ENCODE measurements at regions not wholly inside any gene's neighbourhood (a gene's known extent, or its start where the extent isn't known, plus 50 kb on each side); places are given as distances from the start of the nearest gene placed in this dataset.
A peak's percentile ranks its signal among the peaks of the same experiment; 100 is the strongest.
"Not testable (repeated sequence)": the region's sequence is repeated elsewhere in the genome, so short reads cannot be mapped to it uniquely, and the experiment has no call there.

DNA sequence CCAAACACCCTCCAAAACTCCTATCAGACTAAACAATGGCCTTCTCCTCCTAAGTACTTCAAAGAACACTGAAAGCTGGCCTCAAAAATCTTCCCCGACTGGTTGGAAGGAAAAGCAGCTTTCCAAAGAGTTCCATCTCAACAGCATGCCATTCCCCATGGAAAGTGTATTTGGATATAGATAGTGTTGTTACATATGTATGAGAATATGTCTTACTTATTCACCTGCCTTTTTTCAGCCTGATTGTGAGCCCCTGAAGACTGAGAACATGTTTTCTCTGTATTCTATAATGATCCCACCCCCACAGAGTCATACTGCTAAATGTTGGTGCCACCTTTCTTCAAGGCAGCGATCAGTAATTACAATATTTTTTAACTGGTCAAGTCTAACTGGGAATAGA, 185.4 kb upstream of the G2E3 start:
- no peak for DNase-seq (ENCODE audit: low read depth)

DNA sequence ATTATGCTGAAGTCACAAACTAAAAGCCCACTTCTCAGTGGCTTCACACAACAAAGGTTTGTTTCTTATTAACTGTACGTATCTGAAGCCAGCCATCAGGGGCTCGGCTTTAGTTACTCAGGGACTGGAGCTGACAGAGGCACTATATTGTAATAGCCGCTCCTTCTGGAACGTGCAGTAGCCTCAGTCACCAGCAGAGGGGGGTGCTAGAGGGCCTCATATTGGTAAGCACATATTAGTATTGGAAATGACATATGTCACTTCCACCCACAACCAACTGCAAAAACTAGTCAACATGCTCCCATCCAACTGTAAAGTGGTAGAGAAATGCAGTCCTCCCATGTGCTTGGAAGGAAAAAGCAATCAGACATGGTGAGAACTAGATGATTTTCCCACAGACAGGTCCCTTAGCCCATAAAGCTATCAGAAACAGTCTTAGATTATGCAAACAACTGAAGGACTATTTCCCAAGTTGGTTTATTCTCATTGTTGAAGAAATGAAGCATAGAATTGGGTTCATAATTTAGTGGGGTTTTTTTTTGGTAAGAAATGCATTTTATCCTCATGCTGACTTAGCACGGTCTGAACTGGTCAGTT, 183.6 kb upstream of the G2E3 start:
- peak; percentile 15 for DNase-seq (ENCODE audit: low read depth)

DNA sequence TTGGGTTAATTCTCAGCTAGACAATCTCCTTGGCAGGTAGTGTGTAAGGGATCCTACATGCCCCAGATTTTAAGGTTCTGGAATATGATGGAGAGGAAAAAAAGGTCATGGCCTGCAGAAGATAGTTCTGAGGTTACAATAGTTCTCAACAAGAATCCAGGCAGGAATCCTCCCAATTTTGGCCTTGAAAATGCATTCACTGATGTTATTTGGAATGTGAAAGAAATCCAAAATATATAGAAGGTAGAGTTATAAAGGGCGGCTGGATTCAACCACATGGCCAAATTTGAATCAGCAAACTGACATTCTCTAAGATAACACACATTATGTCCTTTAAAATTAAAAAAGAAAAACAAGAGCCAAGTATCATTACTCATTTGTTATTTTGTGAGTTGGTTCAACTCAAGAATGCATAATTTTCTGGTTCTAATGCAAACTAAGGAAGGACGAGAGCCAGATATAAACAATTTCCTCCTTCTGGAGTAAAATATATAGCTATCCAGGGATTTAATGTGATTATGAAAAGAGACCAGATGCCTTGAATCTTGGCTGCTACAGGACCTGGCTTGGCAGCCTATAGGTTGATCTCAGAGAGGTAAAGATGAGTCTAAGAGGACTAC, 177.0 kb upstream of the G2E3 start:
- DNase-seq (ENCODE audit: low read depth) = no peak

DNA sequence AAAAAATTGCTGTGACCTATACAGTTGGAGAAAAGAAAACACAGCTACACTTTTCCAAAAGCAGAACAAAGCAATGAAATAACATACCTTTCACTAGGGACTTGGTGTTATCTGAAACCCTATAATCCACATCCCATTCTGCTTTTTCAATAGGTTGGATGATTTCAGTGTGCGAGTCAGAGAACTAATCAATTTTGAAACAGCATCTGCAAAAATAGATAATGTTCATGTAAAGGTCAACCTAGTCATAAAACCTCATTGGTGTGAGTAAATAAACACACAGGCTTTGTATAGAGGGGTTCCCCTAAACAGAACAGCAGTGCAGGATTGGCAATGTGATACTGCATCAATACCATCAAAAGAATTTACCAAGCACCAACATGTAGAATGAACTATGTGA, 173.0 kb upstream of the G2E3 start:
- DNase-seq (ENCODE audit: low read depth) = no peak

DNA sequence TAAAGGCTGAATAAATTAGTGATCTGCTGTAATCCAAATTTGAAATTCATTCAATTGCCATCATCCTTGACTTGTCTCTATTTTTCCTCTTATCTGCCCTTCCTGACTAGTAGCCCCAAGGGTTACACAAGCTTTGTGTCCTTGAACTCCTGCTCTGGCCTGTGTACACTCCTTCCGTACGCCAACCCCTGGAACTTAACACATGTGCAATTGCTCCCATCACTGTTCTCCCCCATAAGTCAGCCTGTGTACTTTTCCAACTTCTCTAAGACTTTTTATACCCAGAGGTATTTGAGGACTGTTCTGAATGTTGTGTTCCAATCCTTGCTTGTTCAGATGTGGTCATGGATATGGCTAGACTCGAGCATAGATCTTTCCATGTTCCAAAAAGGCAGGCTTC, 171.1 kb upstream of the G2E3 start:
- no peak for DNase-seq (ENCODE audit: low read depth)

DNA sequence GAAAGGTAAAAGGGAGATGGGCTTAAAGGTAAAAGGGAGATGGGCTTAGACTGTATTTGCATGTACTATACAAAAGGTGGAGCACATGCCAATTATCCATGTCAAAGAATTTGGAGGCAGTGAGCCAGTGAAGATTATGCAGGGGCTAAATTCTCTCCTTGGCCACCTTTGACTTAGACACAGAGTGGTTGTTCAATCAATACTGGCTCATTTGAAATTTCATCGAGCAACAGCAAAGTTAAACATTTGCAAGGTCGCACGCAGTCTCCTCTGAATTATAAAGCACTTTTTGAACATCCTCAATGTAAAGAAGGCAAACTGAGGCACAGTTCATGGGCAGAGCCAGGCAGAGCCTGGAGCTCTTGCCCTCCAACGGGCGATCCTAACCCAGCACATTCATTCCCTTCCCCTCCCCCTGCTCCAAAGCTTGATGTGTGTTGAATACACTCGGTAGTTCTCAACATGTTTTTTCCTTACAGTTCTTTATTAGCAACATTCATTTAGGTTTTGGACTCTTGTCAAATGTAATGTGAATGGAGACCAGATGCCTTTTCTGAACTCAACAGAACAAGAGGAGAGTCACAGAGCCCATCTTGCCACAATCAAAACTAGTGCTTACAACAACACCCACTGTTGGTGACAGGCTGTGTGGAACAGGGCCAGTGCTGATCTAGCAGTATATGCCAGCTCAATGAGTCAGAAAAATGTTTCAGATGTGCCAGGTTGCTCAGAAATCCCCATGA, 169.7 kb upstream of the G2E3 start:
- no peak for DNase-seq (ENCODE audit: low read depth)

DNA sequence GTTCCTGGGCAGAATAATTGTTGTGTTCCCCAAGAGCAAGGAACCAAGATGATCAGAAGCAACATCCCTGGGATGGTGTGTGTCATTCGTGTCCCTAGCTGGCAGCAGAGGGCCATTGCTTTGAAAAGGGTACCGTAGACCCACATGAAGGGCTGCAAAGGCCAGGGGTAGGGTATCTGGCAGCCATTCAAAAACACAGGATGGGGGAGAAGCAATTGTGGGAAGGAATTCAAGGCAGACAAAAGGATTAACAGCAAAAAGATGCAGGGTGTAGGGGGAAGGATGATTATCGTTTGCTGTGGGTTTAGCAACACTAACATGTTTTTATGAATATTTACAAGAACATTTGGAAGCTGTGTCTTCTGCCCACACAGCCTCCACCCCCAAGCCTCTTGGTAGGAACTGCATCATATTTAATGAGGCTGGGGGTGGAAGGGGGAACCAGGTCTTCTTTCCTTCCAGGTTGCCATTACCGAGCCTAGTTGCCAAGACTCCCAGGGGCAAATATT, 169.0 kb upstream of the G2E3 start:
- no peak for DNase-seq (ENCODE audit: low read depth)

DNA sequence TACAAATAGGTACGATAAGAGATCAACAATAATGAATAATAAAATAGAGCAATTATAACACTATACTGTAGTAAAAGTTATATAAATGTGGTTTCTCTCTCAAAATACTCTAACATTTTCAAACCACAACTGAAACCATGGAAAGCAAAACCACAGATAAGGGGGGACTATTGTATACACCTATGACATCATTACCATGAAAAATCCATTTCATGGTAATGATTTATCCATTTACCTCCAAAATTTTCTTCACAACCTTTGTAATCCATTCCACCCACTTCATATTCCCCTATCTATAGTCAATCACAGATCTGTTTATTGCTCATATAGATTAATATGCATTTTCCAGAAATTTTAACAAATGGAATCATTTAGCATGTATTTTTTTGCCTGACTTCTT, 163.9 kb upstream of the G2E3 start:
- DNase-seq (ENCODE audit: low read depth) = no peak

DNA sequence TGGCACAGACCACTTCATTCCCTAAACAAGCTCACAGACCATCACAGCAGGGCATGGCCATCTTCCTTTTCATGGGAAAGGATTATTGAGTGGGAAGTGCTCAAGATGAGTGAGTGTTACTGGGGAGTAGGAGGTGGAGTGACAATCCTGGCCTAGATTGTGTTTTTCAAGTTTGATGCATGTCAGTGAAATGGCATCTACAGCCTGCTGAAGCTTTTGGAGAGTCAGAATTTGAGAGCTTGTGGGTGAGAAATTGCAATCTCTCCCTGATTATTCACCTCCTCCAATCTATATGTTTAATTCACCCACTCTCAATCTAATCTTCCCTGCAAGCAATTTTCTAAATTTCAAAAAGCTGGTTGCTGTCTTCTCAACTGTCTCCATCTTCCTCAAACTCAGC, 156.1 kb upstream of the G2E3 start:
- no peak for DNase-seq (ENCODE audit: low read depth)

DNA sequence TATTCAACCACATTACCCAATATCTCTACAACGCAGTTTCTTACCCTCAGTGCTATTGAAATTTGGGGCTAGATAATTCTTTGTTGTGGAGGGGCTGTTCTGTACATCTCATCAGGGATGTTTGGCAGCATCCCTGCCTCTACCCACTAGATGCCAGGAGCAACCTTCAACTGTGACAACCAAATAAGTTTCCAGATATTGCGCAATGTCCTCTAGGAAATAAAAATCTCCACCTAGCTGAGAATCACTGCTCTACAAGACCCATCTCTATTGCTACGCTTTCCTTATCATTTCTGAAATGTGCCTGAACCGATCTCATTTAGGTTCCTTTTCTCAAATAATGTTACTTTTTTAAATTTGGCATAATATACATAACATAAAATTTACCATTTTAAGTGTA, 155.2 kb upstream of the G2E3 start:
- DNase-seq (ENCODE audit: low read depth) = no peak

DNA sequence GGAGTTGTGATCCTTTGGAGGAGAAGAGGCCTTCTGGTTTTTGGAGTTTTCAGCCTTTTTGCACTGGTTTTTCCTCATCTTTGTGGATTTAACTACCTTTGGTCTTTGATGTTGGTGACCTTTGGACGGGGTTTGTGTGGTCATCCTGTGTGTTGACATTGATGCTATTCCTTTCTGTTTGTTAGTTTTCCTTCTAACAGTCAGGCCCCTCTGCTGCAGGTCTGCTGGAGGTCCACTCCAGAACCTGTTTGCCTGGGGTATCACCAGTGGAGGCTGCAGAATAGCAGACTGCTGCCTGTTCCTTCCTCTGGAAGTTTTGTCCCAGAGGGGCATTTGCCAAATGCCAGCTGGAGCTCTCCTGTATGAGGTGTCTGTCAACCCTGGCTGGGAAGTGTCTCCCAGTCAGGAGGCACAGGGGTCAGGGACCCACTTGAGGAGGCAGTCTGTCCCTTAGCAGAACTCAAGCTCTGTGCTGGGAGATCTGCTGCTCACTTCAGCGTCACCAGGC, 149.4 kb upstream of the G2E3 start:
- not testable (repeated sequence) for DNase-seq (ENCODE audit: low read depth)

DNA sequence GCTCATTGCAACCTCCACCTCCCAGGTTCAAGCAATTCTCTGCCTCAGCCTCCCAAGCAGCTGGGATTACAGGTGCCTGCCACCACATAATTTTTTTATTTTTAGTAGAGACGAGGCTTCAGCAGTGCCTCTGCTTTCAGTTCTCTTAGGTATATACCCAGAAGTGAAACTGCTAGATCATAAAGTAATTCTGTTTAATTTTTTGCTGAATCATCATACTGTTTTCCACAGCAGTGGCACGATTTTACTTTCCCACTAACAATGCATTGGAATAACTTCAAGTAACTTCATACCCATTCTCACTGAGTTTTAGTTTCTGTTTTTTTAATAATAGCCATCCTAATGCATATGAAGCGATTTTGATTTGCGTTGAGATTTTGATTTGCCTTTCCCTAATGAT, 148.0 kb upstream of the G2E3 start:
- DNase-seq (ENCODE audit: low read depth) = no peak

DNA sequence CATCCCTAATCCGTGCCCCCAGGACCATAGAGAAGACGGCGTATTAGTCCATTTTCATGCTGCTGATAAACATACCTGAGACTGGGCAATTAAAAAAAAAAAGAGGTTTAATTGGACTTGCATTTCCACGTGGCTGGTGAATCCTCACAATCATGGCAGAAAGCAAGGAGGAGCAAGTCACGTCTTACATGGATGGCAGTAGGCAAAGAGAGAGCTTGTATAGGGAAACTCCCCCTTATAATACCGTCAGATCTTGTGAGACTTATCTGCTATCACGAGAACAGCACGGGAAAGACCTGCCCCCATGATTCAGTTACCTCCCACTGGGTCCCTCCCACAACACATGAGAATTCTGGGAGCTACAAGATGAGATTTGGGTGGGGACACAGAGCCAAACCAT, 145.8 kb upstream of the G2E3 start:
- DNase-seq (ENCODE audit: low read depth) = not testable (repeated sequence)

DNA sequence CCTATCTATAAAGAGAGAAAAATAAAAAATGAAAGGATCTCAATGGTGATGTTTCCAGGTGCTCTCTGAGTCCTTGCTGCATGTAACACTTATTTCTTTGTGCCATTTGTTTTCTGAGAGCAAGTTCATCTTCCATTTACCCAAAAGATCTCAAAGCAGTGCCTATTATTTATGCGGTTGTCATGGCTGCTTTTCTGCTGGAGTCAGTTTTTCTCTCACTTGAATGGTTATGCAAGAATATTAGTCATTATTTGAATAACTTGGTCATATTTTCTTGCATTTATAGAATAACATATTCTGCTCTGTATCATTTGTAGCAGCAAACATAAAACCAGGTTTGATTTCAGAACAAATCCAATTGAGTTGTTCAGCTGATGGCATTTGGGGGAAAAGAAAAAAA, 141.8 kb upstream of the G2E3 start:
- no peak for DNase-seq (ENCODE audit: low read depth)

DNA sequence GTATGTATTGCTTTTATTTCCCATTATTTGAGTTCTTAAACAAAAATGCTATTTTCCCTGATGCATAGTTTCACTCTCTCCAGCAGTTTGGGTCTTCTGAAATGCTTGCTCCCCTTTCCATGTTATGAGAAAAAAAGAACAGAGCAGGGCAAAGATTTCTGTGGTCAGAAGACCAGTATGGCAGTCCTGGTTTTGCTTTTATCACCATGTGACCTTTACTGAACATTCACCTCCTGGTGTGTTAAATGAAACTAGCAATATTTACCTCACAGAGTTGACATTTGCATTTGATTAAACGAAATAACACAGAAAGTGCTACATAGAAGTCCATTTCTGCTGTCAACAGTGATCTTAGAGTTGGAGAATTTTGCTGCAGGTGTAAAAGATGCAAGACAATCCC, 141.0 kb upstream of the G2E3 start:
- no peak for DNase-seq (ENCODE audit: low read depth)

DNA sequence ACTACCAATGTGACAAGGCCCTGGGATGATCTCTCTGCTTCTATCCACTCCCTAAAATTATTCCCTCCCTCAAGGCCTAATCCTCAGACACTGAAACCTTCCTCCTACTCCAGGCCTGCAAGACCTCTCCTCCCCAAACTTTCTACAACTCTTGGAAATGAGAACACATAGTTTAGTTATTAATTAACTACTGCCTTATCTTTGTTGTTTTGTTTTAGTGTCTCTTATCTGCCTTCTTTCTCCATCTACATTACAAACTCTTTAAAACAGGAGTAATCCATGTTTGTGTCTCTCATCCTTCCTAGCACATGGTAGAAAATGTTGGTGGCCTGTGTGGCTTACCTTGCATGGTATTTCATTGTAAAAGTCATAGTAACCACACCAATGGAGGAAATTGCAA, 139.9 kb upstream of the G2E3 start:
- DNase-seq (ENCODE audit: low read depth) = no peak

DNA sequence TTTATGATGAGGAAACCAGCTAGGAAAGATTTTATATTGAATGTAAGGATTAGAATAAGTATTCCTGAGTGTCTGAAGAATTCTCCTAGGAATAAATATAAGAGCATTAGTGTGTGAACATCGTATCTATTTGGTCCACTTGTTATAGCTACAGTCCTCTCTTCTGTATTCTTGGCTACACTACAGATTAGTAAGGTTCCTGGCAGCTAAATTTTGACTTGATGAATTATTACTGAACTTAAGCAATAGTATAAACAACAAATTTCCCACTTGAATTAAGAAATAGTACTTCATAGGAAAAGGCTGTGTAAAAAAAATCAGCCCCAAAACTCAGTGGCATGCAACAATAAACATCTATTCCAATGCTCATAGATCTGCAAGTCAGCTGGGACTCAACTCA, 138.4 kb upstream of the G2E3 start:
- DNase-seq (ENCODE audit: low read depth) = no peak

DNA sequence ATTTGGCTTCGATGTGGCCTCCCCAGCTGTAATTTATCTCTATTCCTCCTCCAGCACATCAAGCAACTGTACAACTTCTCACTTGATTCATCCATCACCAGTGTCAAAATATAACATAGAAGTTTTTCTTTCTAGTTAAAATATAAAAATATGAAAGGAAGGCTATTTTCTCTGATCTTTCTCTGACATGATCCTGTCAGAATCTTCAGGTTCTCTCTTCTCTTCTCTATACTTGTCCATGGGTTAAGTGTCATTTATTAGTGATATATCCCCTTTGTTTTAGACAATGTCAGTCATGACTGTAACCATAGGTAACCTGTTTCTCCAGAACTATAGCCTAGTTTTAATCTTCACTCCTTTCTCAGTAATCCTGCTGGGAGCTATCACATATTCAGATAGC, 132.5 kb upstream of the G2E3 start:
- DNase-seq (ENCODE audit: low read depth) = no peak

DNA sequence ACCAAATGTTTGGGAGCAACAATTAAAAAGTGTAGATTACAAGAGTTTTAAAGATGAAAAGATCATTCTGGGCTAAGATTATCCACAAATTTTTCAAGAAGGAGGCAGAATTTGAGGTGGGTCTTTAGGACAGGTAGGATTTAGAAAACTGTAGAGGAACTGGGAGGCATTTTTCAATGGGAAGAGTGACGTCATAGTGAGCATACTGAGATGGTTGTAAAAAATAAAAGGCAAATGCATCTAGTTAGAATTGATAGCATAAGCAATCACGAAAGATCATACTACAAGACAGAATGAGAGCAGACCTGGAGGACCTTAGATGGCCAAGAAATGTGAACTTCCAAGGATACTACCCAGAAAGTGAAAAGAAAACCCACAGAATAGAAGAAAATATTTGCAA, 131.6 kb upstream of the G2E3 start:
- no peak for DNase-seq (ENCODE audit: low read depth)

DNA sequence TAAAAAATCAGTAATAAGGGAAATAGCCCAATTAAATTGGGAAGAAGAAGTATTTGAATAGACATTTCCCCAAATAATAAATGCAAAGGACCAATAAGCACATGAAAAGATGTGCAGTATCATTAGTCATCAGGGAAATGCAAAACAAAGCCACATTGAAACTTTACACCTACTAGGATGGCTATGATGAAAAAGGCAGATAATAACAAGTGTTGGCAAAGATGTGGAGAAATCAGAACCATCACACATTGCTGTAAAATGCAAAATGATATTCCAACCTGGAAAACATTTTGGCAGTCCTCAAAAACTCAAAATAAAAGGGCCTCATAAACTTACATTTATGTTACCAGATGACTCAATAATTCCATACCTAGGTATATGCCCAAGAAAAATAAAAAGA, 131.1 kb upstream of the G2E3 start:
- no peak for DNase-seq (ENCODE audit: low read depth)

DNA sequence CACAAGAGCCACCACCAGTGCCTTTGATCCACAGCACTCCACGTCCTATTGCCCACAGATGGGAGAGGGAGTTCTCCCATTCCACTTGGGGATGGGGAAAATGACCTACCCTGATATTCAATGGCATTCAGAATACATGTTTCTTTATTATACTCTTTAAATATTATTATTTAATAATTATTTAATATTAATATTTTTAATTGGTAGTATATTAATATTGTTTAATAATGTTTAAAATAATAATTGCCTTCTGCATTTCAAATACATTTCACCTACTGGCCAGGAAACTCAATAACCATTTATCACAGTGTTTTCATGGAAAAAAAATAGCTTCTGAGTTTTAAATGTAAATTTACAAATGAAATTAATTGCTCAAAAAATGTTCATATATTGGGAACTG, 127.4 kb upstream of the G2E3 start:
- DNase-seq (ENCODE audit: low read depth) = no peak

DNA sequence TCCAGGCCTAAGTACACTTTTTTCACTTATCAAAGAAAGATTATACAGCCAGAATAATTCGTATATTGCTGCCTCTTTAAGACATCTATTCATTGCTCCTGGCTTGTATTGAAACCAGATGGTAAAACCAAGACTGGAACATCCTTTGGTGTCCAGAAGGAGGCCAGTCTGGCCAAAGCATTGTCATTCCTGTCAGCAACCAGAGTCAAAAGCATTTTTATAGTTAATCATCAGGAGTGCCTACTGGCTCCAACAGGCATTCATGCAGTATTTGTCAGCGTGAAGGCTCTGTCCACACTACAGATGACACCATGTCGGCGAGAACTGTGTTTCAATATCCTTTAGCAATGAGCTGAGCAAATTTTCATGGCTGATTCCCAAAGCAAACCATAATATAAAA, 118.0 kb upstream of the G2E3 start:
- no peak for DNase-seq (ENCODE audit: low read depth)

DNA sequence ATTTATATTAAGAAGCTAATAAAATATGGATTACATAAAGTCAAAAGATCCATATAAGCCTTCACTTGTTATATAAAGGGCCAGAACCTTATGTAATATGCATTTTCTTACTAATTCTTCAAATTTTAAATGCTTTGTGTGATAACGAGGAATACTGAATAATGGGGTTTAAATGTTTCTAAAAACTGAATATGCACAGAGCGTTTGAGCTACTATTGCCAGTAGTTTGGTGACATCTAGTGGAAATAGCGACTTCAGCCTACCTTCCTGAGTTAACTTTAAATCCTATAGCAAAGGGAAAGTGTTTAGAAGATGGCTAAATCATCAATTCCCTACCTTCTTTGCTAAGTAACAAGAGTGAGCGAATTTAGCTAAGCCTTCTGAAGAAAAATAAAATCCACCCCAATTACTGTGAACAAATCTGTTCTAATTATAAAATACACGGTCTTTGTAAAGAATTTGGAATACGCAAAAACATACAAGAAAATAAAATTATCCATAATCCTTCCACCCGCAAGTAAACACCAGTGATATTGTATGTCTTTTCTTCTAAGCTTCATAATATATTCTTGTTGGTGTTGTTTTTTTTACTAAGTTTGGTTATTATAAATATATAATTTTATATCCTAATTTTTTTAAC, 115.5 kb upstream of the G2E3 start:
- DNase-seq (ENCODE audit: low read depth) = no peak
